Keratinocyte (primary cell): ENCODE measurements at regions not wholly inside any gene's neighbourhood (a gene's known extent, or its start where the extent isn't known, plus 50 kb on each side); places are given as distances from the start of the nearest gene placed in this dataset.

Experiments used
- EZH2 ChIP-seq: IDR thresholded peaks from one replicate; pipeline ENCODE4 v1.6.1; 2012; ENCODE audit warnings: inconsistent platforms, mild to moderate bottlenecking, low read length, moderate library complexity
- TF ChIP-seq, protein P1 (sequence below), 3 experiments: IDR thresholded peaks in 1 of 3; conservative IDR thresholded peaks in 1 of 3; optimal IDR thresholded peaks in 1 of 3; 2 replicates in 2 of 3; 3 replicates in 1 of 3; pipeline versions ENCODE3 to v1.5.1; 2011; ENCODE audit warnings: low read length in 3 of 3, mild to moderate bottlenecking in 3 of 3, moderate library complexity in 2 of 3, control low read depth in 1 of 3, inconsistent platforms in 1 of 3; ENCODE audit not compliant: insufficient read depth in 2 of 3; ENCODE audit errors: extremely low read depth in 1 of 3

DNA sequence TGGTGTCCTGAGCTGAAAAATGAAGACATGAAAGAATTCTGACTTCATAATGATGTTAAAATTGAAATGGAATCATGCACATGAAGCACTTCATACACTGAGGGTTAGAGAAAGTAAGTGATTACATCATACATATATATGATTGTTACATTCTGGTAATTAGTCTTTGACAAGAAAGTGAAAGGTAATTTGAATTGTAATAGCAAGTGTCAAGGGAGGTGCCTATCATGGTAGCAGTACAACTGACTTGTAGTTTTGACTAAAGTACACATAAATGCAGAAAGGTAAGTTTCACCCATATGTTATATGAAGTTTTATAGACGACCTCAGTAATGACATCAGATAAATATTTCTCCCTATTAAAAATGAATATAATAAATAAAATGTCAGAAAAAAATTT is 1325.0 kb upstream of the GOT2 start:
- no peak for TF ChIP-seq EZH2
- TF ChIP-seq, protein P1, sequence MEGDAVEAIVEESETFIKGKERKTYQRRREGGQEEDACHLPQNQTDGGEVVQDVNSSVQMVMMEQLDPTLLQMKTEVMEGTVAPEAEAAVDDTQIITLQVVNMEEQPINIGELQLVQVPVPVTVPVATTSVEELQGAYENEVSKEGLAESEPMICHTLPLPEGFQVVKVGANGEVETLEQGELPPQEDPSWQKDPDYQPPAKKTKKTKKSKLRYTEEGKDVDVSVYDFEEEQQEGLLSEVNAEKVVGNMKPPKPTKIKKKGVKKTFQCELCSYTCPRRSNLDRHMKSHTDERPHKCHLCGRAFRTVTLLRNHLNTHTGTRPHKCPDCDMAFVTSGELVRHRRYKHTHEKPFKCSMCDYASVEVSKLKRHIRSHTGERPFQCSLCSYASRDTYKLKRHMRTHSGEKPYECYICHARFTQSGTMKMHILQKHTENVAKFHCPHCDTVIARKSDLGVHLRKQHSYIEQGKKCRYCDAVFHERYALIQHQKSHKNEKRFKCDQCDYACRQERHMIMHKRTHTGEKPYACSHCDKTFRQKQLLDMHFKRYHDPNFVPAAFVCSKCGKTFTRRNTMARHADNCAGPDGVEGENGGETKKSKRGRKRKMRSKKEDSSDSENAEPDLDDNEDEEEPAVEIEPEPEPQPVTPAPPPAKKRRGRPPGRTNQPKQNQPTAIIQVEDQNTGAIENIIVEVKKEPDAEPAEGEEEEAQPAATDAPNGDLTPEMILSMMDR (optimal IDR thresholded peaks at IDR 0.05 in 1 of 3, IDR thresholded peaks at IDR 0.05 in 1 of 3, conservative IDR thresholded peaks at IDR 0.05 in 1 of 3; ENCODE audit: extremely low read depth in 1 of 3, insufficient read depth in 2 of 3, low read length in 3 of 3) = no peak
